LoVo (cell line): ENCODE measurements at regions not wholly inside any gene's neighbourhood (a gene's known extent, or its start where the extent isn't known, plus 50 kb on each side); places are given as distances from the start of the nearest gene placed in this dataset.
"Not testable (repeated sequence)": the region's sequence is repeated elsewhere in the genome, so short reads cannot be mapped to it uniquely, and the experiment has no call there.

Experiments used
- DNase-seq: peaks from one replicate; pipeline ENCODE4 v3.0.0-alpha.2; 2016; ENCODE audit warnings: low spot score

DNA sequence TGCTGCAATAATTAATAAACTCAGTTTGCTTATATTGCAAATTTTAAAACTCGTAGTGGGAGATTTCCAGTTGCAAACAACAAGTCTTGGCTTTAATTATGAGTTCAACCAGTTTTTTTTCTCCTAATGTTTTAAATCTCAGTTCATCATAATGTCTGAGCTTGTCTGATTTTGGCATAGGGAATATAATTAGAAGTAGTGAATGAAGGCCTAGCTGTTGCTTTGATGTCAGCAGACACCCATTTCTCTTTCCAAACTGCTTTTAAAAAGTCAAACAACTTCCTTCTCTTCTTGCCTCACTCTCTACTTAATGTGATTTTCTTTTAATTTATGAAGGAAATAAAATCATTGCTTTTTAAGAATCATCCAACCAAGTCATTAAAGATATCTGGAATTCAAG is 1462.1 kb downstream of the DPP10 start:
- DNase-seq = no peak

DNA sequence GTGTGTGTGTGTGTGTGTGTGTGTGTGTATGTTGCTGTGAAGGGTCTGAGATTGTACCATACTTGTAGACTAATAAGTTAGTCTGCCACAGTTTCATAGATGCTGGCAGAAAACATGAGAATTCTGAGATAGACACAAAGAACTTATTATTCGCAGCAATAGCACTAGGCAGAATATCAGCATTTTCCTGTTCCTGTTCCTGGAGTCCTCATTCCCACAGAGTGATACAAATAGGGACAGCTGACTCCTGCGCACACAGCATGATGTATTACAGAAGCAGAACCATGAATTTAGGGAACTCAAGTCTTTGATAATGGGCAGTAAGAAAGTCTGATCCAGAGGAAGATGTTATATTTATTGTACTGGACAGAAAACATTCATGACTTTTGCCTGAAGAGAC is 1466.3 kb downstream of the DPP10 start:
- no peak for DNase-seq

DNA sequence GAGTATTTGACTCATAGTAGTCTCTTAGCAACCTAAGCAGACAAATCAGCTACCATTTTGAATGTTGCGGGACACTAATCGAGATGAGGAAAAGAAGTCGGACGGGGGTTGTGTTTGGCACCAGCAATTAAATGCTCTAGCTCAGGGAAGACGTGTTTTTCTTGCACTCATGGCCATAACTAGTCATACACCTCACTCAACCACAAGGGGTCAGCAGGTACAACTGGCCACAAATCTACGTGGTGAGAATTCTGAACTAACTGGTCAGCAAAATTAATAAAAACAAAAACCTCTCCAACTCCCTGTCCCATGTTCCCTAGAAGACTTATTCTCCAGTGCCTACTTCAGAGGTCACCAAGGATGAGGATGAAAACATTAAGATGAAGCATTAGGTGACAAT is 1467.8 kb downstream of the DPP10 start:
- DNase-seq = no peak

DNA sequence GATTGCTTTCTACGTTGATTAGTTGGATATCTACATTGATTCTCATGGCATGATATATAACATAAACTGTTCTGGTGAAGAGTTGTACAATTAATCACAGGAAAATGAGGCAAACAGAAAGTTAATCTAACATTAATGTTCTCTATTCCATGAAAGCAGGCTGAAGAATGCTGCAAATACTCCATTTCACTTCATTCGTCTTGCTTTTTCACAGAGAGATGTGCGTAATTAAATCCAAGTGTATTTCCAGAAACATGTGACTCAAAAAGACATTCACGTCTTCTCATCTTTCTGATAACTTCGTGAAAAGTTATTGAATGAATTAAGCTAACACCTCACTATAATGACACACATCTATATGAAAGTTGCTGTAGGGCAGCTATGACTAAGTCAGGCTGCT is 1471.5 kb downstream of the DPP10 start:
- no peak for DNase-seq

DNA sequence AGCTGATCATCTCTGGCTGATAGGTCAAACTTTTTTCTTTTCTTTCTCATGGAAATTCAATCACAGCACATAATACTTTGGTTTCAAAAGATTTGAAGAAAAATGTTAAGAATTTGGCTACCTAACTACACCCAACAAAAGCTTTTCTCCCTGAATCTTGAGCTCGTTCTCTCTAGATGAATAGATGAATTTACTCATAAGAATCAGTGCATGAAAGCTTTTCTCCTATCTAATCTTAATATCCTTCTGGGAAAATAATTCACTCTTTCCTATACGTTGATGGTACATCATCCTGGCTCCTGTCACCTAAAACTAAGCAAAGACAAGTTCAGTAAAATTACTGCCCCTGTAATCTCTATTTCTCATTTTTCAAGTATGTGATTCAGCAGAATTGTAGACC is 1479.1 kb downstream of the DPP10 start:
- DNase-seq = no peak

DNA sequence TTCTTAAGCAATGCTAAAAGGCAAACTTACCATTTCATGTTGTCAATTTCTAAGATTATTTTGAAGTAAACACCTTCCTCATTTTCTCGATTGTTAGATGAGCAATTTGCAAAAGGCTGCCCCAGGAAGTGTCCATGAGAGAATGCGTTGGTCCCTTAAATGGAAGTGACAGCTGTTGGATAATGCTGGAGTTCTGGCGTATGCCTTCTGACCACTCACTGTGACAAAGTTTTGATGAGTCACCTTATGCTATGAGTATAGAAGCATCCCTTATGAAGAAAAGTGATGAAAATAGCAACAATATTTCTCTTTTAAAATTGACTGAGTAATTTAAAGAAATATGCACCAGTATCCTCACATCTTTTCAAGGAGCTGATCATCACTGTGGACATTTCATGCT is 1497.5 kb downstream of the DPP10 start:
- DNase-seq = no peak

DNA sequence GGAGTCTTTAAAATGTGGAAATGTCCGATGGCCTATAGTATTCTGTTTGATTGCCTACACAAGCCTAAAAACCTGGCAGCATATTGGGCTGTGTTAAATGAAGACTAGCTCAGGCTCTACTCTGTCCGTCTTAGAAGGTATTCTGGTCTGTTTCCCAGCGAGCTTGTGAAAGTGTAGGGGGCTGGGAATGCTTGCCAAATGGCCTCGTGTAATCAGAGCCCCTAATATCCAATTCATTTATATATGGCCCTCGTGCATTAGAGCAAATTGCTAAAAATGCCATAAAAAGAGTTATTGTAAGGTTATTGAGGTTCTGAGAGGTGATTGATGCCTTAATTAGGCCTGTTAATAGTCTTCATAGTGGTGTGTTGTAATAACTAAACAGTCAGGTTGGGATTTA is 1500.4 kb downstream of the DPP10 start:
- no peak for DNase-seq

DNA sequence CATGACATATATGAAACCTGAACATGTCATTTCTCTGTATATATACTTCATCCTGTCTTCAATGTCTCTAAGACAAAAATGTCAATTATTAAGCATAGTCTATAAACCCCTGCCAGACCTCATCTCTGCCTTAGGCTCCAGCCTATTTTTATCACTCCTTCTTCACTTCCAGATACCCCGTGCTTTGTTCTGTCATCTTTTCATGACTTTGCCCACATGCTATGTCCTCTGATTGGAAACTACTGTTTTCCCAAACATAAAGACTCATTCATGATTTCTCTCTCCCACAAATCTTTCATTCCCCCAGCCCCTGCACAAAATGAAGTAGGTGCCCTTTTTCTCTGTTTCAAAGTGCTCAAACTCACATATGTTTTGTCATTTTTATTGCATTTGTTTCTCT is 1503.9 kb downstream of the DPP10 start:
- no peak for DNase-seq

DNA sequence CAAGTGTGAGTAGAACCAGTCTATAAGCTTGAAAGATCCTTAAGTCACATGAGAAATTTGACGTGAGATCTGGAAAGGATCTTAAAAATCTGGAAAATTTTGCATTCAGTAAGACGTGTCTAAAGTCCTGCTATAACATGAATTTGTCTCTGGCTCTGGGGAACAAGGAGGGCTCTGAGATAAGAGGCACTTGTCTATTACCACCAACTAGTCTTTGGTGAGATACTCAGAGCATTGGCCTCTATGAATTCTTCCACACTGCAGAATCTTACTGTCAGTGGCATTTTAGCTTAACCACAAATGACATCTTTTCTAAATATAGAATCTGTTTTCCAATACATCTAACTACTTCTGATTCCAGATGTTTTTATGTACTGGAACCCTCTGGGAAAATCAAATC is 1504.5 kb downstream of the DPP10 start:
- DNase-seq = no peak

DNA sequence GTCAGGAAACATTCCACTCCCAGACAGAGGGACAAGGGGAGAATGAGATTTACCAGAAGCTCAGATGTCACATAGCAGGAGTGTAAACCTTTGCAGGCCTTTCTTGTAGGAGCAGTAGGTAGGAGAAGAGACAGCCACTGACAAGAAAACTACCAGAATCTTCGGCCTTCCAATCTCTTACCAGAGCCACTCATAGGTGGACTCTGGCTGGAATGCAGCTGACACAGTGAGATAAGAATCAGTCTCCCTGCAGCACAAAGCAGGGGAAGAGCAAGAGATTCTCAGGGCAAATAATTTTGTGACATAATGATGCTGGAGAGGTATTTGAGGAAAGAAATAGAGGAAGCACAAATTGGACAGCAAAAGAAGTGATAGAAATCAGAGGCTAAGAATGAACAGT is 1534.5 kb downstream of the DPP10 start:
- DNase-seq = no peak

DNA sequence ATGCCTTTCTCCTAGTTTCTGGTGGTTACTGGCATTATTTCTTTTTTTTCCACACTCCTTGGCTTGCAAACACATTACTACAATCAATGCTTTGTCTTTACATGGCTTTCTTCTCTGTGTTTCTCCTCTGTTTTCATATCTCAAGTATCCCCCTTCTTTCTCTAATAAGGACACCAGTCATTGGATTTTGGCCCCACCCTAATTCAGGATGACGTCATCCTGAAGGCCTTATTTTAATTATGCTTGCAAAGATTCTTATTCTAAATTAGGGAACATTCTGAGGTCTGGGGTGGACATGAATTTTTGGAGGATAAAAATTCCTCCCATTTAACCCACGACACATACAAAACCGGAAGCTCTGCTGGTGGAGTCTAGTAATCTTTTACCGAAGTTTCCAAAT is 1556.6 kb downstream of the DPP10 start:
- DNase-seq = no peak

DNA sequence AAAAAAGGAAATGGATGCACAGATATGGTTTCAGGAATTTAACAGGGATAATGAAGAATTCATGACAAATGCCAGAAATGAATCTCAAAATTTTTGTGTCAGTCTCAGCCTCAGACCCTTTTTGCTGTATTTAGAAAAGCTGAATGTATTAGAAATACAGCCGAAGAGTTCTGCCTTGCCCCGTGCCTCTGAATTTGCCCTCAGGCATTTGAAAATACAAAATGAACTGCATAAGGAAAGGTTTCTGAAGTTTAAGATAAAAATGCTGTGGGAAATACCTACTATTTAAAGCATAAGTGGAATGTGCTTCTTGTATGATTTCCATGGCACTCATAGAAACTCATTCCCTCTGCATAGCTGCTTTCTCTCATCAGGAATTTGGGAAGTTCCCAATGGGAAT is 1580.6 kb downstream of the DPP10 start:
- no peak for DNase-seq

DNA sequence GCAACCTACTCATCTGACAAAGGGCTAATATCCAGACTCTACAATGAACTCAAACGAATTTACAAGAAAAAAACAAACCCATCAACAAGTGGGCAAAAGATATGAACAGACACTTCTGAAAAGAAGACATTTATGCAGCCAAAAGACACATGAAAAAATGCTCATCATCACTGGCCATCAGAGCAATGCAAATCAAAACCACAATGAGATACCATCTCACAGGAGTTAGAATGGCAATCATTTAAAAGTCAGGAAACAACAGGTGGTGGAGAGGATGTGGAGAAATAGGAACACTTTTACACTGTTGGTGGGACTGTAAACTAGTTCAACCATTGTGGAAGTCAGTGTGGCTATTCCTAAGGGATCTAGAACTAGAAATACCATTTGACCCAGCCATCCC is 1596.3 kb downstream of the DPP10 start:
- DNase-seq = not testable (repeated sequence)

DNA sequence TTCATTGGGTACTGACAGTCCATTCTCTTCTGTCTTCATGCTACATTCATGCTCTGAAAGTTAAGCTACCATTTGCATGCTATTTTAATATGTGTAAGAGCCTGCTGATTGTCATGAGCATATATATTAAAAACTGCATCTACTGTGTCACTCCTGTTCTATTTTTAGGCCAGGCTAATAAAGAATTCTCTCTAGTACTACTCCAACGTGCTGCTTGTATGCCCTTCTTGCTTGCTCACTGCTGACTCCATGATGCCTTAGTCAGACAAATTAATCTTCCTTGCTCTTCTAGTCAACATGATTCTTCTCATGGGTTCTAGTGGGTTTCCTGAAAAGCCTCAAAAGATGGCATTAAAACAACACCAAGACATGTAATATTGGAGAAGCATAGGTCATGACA is 1600.1 kb downstream of the DPP10 start:
- no peak for DNase-seq

DNA sequence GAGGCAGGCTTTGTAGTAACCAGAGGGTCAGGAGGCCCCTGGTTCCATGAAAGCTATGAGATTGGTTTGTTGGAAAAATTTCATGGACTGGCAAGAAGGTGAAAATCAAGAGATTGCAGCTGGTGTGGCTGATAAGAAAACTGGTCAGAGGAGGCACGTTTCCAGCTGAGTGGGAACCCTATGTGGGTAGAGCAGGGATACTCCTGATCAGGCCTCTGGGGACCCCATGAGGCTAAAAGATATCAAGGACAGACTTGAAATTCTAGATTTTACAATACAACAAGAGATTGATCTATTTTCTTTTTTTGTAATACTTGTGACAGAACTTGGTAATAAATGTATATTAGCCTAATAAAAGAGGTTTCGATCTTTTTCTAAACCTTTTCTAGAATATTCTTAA is 1615.1 kb downstream of the DPP10 start:
- no peak for DNase-seq

DNA sequence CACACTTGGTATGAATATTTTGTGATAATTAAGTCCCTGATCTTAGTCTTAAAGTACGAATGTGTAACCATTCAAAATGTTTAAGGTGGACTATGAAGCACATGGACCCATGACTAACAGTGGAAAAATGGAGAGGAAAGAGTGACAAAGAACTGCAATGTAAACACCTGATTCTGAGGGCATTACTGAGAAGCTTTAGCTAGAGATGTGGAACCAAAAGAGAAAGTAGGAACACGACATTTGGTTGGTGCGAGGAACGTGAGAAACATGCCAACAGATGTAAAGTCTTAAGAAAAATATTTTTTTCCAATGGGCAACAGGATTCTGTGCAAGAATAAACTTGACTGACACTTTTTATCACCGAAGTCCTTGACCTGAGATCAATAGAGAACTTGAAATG is 1618.6 kb downstream of the DPP10 start:
- no peak for DNase-seq

DNA sequence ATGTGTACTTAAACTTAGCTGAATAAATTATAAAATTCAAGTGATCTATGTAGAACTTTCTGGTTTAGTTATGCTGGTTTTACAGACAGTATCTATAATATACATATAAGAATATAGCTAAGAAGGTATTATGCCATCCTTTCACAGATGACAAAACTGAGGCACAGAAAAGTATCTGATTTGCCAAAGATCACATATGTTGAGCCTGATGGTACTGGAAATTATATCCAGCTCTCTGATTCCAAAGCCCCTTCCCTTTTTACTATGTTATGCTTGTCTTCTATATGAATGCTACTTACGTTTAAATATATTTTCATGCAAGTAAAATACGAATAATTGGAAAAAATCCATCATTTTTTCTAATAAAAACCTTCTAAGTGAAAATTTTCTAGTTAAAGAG is 1631.3 kb downstream of the DPP10 start:
- DNase-seq = no peak

DNA sequence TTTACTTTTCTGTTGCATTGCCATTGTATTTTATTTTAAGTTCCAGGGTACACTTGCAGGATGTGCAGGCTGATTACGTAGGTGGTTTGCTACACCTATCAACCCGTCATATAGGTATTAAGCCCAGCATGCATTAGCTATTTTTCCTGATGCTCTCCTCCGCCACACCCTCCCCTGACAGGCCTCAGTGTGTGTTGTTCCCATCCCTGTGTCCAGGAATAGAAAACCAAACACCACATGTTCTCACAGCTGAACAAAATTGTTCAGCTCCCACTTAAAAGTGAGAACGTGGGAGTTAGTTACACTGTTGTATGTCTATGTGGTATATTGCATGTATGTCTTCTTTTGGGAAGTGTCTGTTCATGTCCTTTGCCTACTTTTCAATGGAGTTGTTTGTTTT is 1631.7 kb downstream of the DPP10 start:
- DNase-seq = no peak

DNA sequence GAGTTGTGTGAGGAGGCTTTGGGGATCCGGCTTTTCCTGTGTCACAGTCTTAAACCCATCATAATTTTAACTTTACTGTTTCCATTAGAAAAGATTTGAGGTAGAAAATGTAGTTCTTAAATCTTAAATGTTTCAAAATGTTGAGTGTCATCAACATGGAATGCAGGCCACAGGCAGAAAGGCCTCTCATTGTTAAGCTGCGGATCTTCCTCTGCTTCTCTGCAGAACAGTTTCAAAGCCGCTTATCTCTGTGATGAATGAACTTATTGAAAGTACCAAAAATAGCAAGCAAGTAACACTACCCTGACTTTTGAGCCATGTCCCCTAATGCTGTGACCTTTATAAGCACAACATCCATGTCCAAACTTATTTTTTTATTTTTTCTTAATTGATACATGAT is 1645.8 kb downstream of the DPP10 start:
- DNase-seq = no peak

DNA sequence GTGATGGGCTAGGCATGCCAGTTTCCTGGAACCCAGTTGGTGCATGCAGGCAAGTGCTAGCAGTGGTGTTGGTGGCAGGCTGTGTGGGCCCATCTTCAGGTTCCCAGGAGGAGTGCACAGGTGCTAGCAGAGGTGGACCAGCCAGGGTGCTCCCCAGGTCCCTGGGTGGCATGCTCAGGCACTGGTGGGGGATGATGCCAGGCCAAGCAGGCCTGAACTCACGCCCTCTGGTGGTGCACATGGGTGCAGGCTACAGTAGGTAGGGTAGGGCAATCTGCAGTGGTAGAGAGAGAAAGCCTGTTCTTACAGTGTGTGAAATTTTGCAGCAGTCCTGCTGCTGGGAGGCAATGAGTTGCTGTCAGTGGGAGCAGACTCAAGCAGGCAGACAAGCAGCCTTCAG is 1651.8 kb downstream of the DPP10 start:
- no peak for DNase-seq

DNA sequence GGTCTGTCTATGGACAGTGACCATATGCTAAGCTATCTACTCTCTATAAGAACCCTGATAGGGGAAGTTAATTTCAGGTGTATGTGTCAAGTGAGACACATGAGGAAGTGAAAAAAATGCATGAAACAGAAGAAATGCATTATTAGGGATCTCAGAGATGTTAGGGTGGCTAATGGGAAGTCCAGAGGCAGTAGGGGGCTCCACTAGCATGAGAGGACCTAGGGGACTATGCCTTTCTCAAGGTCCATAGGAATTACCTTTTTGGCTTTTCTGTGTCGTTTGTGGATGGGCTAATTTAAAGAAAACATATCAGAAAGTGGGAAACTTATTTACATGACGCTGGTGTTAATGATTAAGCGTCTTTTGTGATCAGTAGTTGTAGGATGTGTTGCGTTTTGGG is 1653.2 kb downstream of the DPP10 start:
- no peak for DNase-seq

DNA sequence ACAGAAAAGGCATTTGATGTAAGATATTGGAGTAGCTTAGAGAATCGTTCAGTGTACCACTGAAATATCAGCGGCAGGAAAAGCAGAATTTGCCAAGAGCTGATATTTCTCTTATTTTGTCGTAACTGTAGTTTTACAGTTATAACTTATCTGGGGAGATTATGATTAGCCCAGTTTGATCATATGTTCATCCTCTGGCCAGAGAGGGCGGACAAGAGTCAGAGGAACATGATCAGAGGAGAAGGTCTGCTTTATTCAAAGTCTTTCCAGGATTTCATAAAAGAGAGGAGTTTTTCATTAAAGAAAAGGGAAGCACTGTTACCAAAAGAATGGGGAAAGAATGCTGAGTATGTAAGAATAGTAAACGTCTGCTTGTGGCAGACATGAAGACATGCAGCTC is 1655.6 kb downstream of the DPP10 start:
- DNase-seq = no peak

DNA sequence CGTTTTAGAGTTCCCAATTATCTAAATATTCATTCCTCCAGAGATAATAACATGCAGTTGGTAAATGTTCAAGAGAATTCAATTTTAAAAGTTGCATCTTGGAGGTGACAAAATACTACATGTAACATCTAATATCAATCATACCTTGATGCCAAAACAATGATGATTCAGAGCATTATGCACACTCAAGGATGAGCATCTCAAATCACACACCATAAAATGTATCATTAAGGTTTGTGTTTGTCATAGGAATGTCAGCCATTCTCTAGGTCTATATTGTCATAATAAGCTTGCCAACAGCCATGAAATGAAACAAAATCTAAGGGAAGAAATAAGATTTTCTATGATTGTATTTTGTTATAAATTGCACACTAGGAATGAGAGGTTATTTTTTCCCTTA is 1667.0 kb downstream of the DPP10 start:
- DNase-seq = no peak

DNA sequence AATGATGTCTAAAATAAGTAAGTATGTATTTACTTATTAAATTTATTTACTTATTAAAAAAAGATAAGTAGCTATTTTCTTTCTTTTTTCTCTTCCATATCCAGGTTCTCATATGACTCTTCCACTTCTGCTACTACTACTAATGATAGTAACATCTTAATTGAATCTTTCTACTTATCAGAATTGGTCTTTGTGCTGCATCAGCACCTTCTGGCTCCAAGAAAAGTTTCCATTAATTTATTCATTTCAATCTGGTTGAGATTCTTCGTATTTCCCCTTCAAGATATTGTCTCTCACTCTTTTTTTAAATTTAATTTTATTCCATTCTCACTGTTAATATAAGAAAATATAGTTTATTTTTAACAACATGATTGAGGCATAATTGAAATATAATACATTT is 1675.4 kb downstream of the DPP10 start:
- no peak for DNase-seq

DNA sequence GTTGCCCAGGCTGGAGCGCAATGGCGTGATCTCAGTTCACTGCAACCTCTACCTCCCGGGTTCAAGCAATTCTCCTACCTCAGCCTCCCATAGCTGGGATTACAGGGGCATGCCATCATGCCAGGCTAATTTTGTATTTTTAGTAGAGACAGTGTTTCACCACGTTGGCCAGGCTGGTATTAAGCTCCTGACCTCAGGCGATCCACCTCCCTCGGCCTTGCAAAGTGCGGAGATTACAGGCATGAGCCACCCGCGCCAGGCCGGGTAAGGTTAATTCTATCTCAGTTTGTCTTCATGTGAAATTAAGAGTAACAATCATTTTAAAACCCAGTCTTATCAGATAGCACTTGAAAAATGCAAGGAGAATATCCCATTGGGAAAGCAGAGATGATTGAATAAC is 1681.7 kb upstream of the DDX18 start:
- DNase-seq = no peak
